Smooth muscle cell (in vitro differentiated cells): ENCODE measurements at regions not wholly inside any gene's neighbourhood (a gene's known extent, or its start where the extent isn't known, plus 50 kb on each side); places are given as distances from the start of the nearest gene placed in this dataset.
A peak's percentile ranks its signal among the peaks of the same experiment; 100 is the strongest.

Source experiments
- DNase-seq: peaks from one replicate; lab custom pipeline; 2025; ENCODE audit not compliant: unreplicated experiment; lab: John Stamatoyannopoulos, UW
- H2AFZ ChIP-seq: fragments of 200-600 bp; sonication (generic); 2 replicates; pipeline ENCODE4 v1.6.0; 2016; ENCODE audit warnings: antibody characterized with exemption, low read depth, mild to moderate bottlenecking
- H3F3A ChIP-seq: fragments of 200-600 bp; sonication (generic); 2 replicates; pipeline ENCODE4 v1.6.0; 2017; ENCODE audit warnings: antibody characterized with exemption, low read depth
- H3K27ac ChIP-seq: fragments of 200-600 bp; sonication (generic); 2 replicates; pipeline ENCODE4 v1.5.1; 2016; ENCODE audit warnings: low read depth, mild to moderate bottlenecking
- H3K27me3 ChIP-seq: fragments of 200-600 bp; sonication (generic); 2 replicates; pipeline ENCODE4 v1.6.1; 2016; ENCODE audit warnings: low read depth, mild to moderate bottlenecking
- H3K36me3 ChIP-seq: fragments of 200-600 bp; sonication (generic); 2 replicates; pipeline ENCODE4 v1.5.1; 2016; ENCODE audit warnings: low read depth
- H3K4me1 ChIP-seq: fragments of 200-600 bp; sonication (generic); 2 replicates; pipeline ENCODE4 v1.5.1; 2016; ENCODE audit warnings: low read depth
- H3K4me2 ChIP-seq: fragments of 200-600 bp; sonication (generic); 2 replicates; pipeline ENCODE4 v1.6.0; 2016; ENCODE audit warnings: mild to moderate bottlenecking
- H3K4me3 ChIP-seq: fragments of 200-600 bp; sonication (generic); 2 replicates; pipeline ENCODE4 v1.5.1; 2016; ENCODE audit warnings: mild to moderate bottlenecking
- H3K79me2 ChIP-seq: fragments of 200-600 bp; sonication (generic); 2 replicates; pipeline ENCODE4 v1.6.0; 2016; ENCODE audit warnings: low read depth, mild to moderate bottlenecking
- H3K9ac ChIP-seq: fragments of 200-600 bp; sonication (generic); 2 replicates; pipeline ENCODE4 v1.6.0; 2016; ENCODE audit warnings: low read depth
- H3K9me3 ChIP-seq: fragments of 200-600 bp; sonication (generic); replicated peaks from 2 replicates; pipeline ENCODE4 v1.5.1; 2016; ENCODE audit warnings: low read depth
- H4K20me1 ChIP-seq: fragments of 200-600 bp; sonication (generic); 2 replicates; pipeline ENCODE4 v1.6.0; 2016; ENCODE audit warnings: low read depth
- CTCF ChIP-seq: fragments of 200-600 bp; sonication (generic); IDR thresholded peaks from 2 replicates; pipeline ENCODE4 v1.5.1; 2017; ENCODE audit warnings: borderline replicate concordance, mild to moderate bottlenecking, antibody characterized with exemption; ENCODE audit not compliant: insufficient read depth, poor library complexity, severe bottlenecking
- WGBS: methylation state at CpG from one replicate; pipeline ENCODE4 v1.1.7; 2016; ENCODE audit warnings: low lambda C conversion rate; 5-methylcytosine and 5-hydroxymethylcytosine counted together

GRCh38 chr4:82225030-82225429, 148.8 kb downstream of the HNRNPD start:
- no peak overlapping the region for H3K4me2 ChIP-seq

GRCh38 chr4:82223715-82224114, 150.1 kb downstream of the HNRNPD start:
- Histone ChIP-seq H3F3A (no peaks in the 10 kb centered on the region), H4K20me1 (no peaks in the 10 kb centered on the region), H3K27me3 (no peaks in the 10 kb centered on the region), H3K79me2 (no peaks in the 10 kb centered on the region), H2AFZ (no peak overlapping the region), H3K9ac (no peak overlapping the region), H3K4me3 (no peak overlapping the region), H3K4me2 (no peak overlapping the region), H3K27ac (no peak overlapping the region), H3K9me3 (no peaks in the 10 kb centered on the region), H3K4me1 (no peaks in the 10 kb centered on the region), H3K36me3 (no peaks in the 10 kb centered on the region)
- no peak for DNase-seq
- no peak for TF ChIP-seq CTCF
- 18% methylated on average over 4 of the region's 4 CpGs for WGBS

More at GRCh38 chr4:82225030-82225429, 148.8 kb downstream of the HNRNPD start:
- Histone ChIP-seq H4K20me1 (no peaks in the 10 kb centered on the region), H3K79me2 (no peaks in the 10 kb centered on the region), H3K4me1 (no peaks in the 10 kb centered on the region), H3K27ac (no peak overlapping the region), H3F3A (no peaks in the 10 kb centered on the region), H2AFZ (no peak overlapping the region), H3K9ac (no peak overlapping the region), H3K27me3 (no peaks in the 10 kb centered on the region), H3K4me3 (no peak overlapping the region), H3K9me3 (no peaks in the 10 kb centered on the region), H3K36me3 (no peaks in the 10 kb centered on the region)
- no peak for TF ChIP-seq CTCF
- 91% methylated on average over 2 of the region's 2 CpGs for WGBS
- no peak for DNase-seq

- no peak overlapping the region for H3K4me3 ChIP-seq
- WGBS: 84% methylated on average over 6 of the region's 6 CpGs
- H4K20me1 ChIP-seq: no peaks in the 10 kb centered on the region
- H3K27ac ChIP-seq: no peak overlapping the region
- H2AFZ ChIP-seq: no peak overlapping the region
- no peak for TF ChIP-seq CTCF
- H3K27me3 ChIP-seq: peaks cover 5% of the 10 kb centered on the region
- H3K9ac ChIP-seq: no peak overlapping the region
- H3F3A ChIP-seq: no peaks in the 10 kb centered on the region
- no peak overlapping the region for H3K4me2 ChIP-seq
- H3K36me3 ChIP-seq: no peaks in the 10 kb centered on the region
- no peaks in the 10 kb centered on the region for H3K4me1 ChIP-seq
- no peaks in the 10 kb centered on the region for H3K9me3 ChIP-seq
- DNase-seq: no peak
- H3K79me2 ChIP-seq: no peaks in the 10 kb centered on the region
Observed at GRCh38 chr4:82219346-82219745, 154.4 kb downstream of the HNRNPD start.

- no peak overlapping the region for H3K27ac ChIP-seq
- H3K9me3 ChIP-seq: no peaks in the 10 kb centered on the region
- H3K4me3 ChIP-seq: no peak overlapping the region
- peaks cover 13% of the 10 kb centered on the region for H3K27me3 ChIP-seq
- no peaks in the 10 kb centered on the region for H3F3A ChIP-seq
- H2AFZ ChIP-seq: no peak overlapping the region
- WGBS: 78% methylated on average over 3 of the region's 3 CpGs
- no peak overlapping the region for H3K4me2 ChIP-seq
- no peaks in the 10 kb centered on the region for H3K4me1 ChIP-seq
- no peaks in the 10 kb centered on the region for H4K20me1 ChIP-seq
- no peak for DNase-seq
- H3K79me2 ChIP-seq: no peaks in the 10 kb centered on the region
- H3K36me3 ChIP-seq: no peaks in the 10 kb centered on the region
- peak; percentile 23 for TF ChIP-seq CTCF
- H3K9ac ChIP-seq: no peak overlapping the region
Observed at GRCh38 chr4:82217986-82218715, 155.6 kb downstream of the HNRNPD start.
